ENCODE measurements at regions not wholly inside any gene's neighbourhood (a gene's known extent, or its start where the extent isn't known, plus 50 kb on each side); places are given as distances from the start of the nearest gene placed in this dataset.
A peak's percentile ranks its signal among the peaks of the same experiment; 100 is the strongest.
"Not testable (repeated sequence)": the region's sequence is repeated elsewhere in the genome, so short reads cannot be mapped to it uniquely, and the experiment has no call there.

DNA sequence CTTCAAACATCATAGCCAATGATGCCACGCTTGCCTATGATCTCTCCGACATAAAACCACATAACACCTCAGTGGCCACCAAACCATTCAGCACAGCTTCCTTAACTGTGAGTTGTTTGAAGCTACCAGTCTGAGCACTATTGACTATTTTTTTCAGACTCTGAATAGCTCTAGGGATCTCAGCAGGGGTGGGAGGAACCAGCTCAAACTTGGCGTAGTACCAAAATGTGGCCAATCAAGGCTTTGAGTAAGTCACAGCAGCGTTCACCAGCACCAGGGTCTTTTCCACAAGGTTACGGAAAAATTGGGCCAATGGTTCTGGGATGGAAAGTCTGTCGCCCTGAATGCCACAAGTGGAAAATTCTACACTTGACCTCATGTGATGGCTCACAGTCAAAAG lies 70.6 kb downstream of the SMPDL3A start:
- no peak for DNase-seq (ENCODE audit: low spot score)

DNA sequence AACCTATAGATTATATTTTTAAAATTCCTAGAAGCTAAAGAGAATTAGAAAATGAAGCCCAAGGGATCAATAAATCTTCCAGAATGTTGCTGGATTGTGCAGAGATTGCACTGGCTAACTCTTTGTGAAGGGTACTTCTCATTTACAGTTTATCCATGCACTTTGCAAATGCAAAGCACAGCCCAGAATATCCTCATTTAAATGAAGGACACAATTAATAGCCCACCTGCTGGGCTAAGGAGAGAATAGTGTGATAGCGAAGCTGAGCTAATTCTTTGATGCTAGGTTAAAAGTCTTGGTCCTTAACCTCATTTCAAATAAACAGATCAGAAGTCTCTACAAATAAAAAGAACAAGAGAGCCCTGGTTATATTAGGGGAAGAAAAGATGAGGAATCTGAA lies 72.5 kb downstream of the SMPDL3A start:
- no peak for DNase-seq (ENCODE audit: low spot score)

DNA sequence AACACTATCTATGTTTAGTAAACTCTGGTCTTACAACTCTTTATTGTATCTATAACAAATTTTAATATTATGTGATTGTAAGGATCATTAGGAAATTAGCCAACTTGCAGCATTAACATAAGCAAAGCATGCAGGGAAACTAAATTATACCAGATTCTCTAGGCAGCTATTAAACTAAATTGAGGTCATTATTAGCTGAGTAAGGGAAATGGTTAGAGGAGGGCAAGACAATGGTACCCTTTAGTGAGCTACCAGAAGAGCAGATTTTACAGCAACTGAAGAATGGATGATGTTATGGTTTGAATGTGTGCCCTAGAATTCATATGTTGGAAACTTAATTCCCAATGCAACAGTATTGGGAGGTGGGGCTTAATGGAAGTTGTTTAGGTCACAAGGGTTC lies 79.1 kb downstream of the SMPDL3A start:
- DNase-seq (ENCODE audit: low spot score), result no peak

DNA sequence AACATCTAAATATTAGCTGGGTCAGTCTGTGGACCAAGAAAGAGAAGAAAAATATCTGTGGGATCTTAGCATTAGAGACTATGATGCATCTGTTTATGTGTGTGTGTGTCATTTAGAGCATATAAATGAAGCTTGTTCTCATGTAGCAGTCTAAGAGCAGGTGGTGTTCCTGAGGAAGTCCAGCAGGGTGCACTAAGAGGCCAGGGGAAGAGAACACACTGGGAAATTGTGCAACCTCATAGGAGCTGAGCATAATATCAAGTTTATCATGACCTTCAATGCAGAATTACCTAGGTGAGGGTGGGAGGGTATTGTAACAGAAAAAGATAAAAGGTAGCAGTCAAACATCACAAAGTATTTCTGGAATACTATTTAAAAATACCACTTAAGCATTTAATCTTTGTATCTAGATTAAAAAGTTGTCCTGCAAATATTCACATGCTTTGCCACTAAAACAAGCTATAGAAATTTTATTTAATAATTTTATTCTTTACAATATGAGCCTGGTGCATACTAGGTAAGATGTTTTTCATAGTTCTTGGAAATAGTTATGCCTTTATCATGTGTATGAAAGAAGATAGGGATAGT lies 80.5 kb downstream of the SMPDL3A start:
- peak; percentile 65 for DNase-seq (ENCODE audit: low spot score)

DNA sequence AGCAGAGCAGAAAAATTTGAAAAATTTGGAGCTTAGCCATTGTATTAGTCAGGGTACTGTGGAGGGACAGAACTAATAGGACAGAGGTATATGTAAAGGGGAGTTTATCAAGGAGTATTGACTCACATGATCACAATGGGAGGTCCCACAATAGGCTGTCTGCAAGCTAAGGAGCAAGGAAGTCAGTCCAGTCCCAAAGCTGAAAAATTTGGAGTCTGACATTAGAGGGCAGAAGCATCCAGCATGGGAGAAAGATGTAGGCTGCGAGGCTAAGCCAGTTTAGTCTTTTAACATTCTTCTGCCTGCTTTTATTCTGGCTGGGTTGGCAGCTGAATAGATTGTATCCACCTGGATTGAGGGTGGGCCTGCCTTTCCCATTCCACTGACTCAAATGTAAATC lies 82.0 kb downstream of the SMPDL3A start:
- no peak for DNase-seq (ENCODE audit: low spot score)

DNA sequence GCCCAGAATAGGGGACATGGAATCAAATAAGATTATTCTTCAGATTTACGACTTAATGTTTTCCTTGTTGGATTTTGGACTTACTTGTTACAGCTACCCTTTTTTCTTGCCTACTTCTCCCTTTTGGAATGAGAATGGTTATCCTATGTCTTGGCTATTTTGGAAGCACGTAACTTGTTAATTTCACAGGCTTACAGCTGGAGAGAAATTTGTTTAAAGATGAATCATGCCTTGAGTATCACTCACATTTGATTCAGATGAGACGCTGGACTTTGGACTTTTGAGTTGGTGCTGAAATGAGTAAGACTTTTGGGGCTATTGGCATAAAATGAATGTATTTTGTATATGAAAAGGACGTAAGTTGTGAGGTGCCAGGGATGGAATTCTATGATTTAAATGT lies 83.3 kb downstream of the SMPDL3A start:
- DNase-seq (ENCODE audit: low spot score), result no peak

DNA sequence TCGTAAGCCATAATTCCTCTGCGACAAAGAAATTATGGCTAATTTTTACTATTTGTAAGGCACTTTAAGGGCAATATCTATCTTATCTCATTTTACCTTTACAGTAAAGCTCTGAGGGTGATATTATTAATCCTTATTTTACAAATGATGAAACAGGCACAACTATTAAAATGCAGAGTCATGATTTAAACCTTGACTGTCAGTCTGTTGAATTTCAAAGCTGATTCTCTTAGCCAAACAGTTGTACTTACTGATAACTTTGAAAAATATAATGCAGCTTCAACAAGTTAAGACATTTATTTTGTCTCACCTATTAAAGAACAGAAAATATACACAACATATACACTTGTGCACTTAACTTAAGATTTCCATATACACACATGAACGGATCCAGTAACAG lies 88.2 kb downstream of the SMPDL3A start:
- no peak for DNase-seq (ENCODE audit: low spot score)

DNA sequence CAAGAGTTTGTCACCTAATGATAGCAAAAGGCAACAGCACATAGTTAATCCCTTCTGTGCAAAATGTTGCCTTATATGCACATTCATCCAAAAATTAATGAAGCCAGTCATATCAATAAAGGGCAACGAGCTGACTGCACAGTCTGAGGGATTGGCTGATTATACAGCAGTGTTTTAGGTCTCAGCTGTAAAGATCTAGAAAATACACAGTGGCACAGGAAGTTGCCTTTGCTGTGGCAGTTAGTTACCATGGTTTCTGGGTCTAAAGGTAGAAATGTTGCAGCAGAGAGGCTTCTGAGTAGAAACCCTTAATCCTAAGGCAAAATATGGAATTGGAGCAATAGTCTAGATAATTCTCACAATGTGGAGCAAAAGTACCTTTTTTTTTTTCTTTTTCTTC lies 89.7 kb downstream of the SMPDL3A start:
- DNase-seq (ENCODE audit: low spot score), result no peak

DNA sequence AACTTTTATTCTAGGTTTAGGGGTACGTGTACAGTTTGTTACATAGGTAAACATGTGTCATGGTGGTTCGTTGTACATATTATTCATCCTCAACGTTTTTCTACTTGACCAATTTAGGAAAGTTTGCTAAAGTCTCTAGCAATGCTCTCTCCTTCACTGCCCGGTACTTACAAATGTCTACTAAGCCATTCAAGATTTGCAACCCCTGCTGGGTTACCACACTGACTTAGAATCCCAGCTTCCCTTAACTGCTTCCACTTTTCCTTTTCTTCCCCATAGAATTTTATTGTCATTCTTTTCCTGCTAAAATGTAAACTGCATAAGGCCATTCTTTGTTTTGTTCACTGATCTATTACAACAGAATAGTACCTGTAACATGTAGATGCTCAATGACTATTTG lies 97.4 kb downstream of the SMPDL3A start:
- no peak for DNase-seq (ENCODE audit: low spot score)

DNA sequence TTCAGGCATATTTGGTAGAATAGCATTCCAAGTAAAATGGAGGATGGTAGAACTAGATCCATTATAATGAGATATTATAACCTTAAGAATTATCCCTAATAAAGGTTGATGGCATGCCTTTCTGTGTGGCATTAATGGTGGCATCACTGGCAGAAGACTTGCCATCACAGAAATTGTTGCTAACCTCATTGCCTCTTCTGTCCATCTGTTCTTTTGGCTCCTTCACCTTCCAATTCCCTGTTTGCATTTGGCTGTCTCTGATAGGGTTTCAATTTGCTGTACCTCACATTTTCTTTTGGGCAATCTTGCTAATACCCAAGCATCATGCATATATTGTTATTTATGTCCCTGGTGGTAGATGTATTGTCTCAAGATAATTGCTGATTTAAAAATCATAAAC lies 98.9 kb downstream of the SMPDL3A start:
- no peak for DNase-seq (ENCODE audit: low spot score)

DNA sequence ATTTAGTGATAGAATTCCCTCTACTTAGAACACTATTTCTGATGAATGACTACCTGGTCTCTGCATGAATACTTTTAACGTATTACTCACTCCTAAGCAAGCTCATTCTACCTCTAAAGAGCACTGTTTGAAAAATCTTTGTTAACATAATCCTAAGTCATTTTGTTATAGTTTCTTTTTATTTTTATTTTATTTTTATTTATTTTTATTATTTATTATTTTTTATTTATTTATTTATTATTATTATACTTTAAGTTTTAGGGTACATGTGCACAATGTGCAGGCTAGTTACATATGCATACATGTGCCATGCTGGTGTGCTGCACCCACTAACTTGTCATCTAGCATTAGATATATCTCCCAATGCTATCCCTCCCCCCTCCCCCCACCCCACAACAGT lies 99.6 kb downstream of the SMPDL3A start:
- DNase-seq (ENCODE audit: low spot score), result not testable (repeated sequence)

DNA sequence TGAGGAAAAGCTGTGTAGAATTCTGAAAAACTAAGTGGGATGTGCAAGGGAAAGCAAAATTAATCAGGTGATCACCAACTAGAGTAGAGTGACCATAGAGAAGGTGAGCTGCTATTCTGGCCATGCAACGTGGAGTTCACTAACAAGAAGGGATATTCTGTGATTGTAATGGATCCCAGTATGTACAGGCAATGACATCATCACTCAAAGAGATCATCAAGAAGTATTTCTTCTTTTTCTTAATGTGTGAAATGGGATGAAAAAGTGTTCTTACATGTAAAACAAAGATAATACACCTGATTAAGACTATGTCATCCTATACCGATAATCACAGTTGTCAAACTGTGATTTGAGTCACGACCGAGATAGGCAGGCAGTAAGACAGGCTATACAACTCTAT lies 101.2 kb downstream of the SMPDL3A start:
- no peak for DNase-seq (ENCODE audit: low spot score)

DNA sequence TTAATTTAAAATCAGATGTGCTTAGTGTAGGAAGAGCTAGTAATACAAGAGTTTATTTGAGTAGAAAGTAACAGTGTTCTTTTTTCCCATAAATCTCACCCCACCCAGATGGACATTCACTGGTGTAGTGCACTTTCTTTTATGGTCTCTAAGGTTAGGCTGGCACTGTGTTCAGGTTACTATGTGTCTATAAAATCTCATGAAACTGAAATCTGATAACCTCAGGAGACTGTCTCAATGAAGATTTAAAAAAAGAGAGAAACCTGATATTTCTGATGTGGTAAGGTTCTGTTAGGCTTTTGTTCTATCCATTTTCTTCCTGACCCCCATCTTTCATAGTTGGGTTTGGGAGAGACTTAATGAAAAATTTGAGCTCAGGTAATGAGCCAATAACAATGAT lies 101.2 kb upstream of the CLVS2 start:
- no peak for DNase-seq (ENCODE audit: low spot score)

DNA sequence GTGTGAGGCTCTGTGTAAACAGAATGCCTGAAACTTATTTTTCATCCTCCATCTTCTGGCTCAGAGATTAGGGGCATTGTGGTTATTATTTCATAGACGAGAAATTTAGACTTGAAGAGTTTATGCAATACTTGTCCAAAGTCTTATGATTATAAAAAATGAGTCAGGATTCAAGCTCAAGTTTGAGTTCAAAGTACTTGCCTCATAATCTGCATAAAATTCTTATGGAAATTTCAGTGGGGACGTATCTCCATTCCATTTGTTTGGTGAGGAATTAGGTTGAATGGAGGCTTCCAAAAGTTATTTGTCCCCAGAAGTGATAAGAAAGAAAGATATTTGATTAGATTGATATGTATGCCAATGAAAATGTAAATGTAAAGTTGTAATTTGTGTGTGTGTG lies 93.7 kb upstream of the CLVS2 start:
- DNase-seq (ENCODE audit: low spot score), result no peak

DNA sequence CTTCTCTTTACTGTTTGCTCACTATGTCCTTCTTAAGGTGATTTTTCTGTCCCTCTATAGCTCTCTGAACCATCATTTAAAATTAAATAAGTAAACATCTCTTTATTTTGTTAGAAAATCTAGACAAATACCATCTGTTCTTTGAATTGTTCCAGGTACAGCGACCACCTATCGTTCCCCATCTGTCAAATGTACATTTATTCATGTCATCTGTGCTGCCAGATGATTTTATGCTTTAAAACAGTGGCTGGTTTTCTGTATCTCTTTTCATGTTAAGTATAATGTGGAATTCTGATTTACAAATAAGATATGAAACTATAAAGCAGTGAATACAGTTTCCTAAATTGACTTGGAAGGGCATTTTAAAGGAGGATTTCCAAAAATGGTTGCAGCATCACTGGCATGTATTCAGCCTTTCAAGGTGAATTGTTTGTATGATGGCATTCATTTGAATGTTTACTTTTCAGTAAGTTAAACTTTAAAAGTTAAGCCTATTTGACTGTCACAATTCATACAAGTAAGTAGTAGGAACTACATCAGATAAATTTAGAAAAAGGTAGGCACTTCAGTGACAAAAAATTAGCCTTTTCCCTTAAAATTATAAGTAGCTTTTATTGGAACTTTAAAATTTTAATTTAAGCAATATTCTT lies 92.6 kb upstream of the CLVS2 start:
- DNase-seq (ENCODE audit: low spot score), result no peak

DNA sequence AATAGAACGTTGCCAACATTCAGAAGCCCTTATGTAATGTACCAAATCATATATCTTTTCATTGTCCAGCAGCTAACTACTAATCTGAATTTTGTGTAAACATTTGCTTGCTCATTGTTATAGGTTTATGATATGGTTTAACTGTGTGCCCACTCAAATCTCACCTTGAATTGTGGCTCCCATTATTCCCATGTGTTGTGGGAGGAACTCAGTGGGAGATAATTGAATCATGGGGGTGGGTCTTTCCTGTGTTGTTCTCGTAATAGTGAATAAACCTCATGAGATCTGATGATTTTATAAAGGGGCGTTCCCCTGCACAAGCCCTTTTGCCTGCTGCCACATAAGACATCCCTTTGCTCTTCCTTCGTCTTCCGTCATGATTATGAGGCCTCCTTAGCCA lies 91.9 kb upstream of the CLVS2 start:
- DNase-seq (ENCODE audit: low spot score), result no peak

DNA sequence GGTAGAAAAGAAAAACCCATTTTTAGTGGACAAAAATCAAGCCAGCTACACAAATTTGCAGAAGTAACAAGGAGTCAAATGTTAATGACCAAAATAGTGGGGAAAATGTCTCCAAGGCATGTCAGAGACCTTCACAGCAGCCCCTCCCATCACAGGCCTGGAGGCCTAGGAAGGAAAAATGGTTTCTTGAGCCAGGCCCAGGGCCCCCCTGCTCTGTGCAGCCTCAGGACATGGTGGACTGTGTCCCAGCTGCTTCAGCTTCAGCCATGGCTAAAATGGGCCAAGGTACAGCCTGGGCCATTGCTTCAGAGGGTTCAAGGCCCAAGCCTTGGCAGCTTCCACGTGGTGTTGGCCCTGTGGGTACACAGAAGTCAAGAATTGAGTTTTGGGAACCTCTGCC lies 82.5 kb upstream of the CLVS2 start:
- no peak for DNase-seq (ENCODE audit: low spot score)

DNA sequence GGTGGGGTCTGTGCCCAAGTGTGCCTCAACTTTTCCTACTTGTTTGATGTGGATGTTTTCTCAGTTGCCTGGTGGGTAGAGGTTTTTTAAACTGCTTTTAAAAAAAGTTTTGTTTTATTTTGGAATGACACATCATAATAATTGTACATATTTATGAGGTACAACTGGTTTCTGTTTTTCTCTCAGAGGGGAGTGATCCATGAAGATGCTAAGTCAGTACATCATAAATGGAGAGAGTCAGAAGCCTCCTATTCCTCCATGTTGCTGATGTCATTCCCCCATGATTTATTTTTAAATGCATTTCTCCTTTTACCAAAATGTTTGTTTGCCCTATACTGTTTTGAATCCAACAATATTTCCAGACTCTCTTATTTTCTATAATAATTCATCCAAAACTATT lies 77.3 kb upstream of the CLVS2 start:
- no peak for DNase-seq (ENCODE audit: low spot score)

DNA sequence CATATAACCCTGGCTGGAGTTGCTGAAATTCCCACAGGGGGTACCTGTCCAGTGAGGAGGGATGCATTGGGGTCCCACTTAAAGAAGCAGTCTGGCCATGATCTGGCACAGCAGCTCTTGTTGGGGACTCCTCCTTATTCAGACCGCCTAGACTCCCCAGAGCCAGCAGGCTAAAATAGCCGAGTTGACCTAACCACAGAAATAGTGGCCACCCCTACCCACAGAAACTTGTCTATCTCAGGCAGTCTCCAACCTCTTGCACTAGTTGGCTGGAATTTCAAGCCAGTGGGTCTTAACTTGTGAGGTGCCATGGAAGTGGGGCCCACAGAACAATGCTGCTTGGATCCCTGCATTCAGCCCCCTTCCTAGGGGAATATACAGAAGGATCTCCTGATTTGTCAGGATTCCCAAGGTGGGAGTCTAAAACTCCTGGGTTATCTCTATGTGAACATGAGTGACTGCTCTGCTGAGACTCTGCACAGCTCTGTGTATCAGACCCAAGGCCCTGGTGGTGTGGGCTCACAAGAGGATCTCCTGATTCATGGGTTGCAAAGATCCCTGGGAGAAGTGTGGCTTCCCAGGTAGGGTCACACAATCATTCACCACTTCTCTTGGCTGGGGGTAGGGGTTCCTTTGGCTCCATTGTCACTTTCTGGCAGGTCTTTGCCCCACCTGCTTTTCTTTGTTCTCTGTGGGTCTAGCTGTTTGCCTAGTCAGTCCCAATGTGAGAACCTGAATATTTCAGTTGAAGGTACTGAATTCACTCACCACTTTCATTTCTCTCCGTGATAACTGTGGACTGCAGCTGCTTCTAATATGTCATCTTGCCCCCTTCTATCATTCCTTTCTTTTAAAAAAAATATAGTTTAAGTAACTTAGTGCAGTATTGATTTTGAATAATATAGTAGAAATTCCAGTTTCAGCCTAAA lies 65.5 kb upstream of the CLVS2 start:
- no peak for DNase-seq (ENCODE audit: low spot score)

DNA sequence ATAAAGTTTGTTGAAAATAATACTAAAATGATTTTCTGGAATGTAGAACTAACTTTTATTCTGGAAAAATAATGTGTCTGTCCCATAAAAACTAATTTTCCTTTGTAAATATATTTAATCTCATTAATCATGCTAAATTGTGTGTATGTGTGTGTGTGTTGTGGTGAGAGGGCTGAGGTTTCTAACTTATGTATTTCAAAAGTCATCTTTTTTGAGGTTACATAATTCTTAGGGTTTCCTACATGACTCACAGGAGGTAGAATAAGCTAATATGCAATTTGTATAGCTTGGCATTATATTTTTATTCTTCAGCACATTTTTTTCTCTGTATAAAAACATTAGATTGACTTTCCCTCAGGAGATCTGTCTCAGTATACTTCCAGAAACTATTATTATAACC lies 64.1 kb upstream of the CLVS2 start:
- no peak for DNase-seq (ENCODE audit: low spot score)

DNA sequence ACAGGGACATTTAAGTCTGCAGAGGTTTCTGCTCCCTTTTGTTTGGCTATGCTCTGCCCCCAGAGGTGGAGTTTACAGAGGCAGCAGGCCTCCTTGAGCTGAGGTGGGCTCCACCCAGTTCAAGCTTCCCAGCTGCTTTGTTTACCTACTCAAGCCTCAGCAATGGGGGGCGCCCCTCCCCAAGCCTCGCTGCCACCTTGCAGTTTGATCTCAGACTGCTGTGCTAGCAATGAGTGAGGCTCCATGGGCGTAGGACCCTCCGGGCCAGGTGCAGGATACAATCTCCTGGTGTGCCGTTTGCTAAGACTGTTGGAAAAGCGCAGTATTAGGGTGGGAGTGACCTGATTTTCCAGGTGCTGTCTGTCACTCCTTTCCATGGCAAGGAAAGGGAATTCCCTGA lies 51.1 kb upstream of the CLVS2 start:
- not testable (repeated sequence) for DNase-seq (ENCODE audit: low spot score)
